Fibroblast of lung (primary cell): ENCODE measurements at regions not wholly inside any gene's neighbourhood (a gene's known extent, or its start where the extent isn't known, plus 50 kb on each side); places are given as distances from the start of the nearest gene placed in this dataset.

Experiments used
- DNase-seq, 2 donors: peaks; one replicate each; pipeline versions ENCODE4 v3.0.0 to v3.0.0-alpha.2; 2010; ENCODE audit warnings: low read depth in 2 of 2
- H2AFZ ChIP-seq: 2 replicates; pipeline ENCODE4 v1.5.1; 2012; ENCODE audit warnings: low read length, control low read depth, inconsistent platforms
- H3K27ac ChIP-seq: 2 replicates; pipeline ENCODE4 v1.5.1; 2011; ENCODE audit warnings: low read length, control low read depth; ENCODE audit not compliant: insufficient read depth
- H3K27me3 ChIP-seq: 2 replicates; pipeline ENCODE4 v1.5.1; 2011; ENCODE audit warnings: mild to moderate bottlenecking, low read length; ENCODE audit not compliant: control insufficient read depth, insufficient read depth
- H3K36me3 ChIP-seq: 2 replicates; pipeline ENCODE4 v1.5.1; 2011; ENCODE audit warnings: low read length; ENCODE audit not compliant: control insufficient read depth, insufficient read depth
- H3K4me1 ChIP-seq: 2 replicates; pipeline ENCODE4 v1.5.1; 2011; ENCODE audit warnings: low read length; ENCODE audit not compliant: control insufficient read depth, insufficient read depth; ENCODE audit errors: extremely low read depth
- H3K4me2 ChIP-seq: 2 replicates; pipeline ENCODE4 v1.5.1; 2011; ENCODE audit warnings: low read length, control low read depth; ENCODE audit not compliant: insufficient read depth; ENCODE audit errors: extremely low read depth
- H3K4me3 ChIP-seq, 4 experiments: fragments of 200-600 bp in 1 of 4; sonication (generic) in 1 of 4; replicated peaks in 1 of 4; 2 replicates each; pipeline ENCODE4 v1.5.1; 2011 to 2016; ENCODE audit warnings: low read length in 4 of 4, low read depth in 3 of 4, mild to moderate bottlenecking in 3 of 4, control low read depth in 2 of 4, inconsistent platforms in 1 of 4, mixed read lengths in 1 of 4; ENCODE audit not compliant: insufficient read depth in 1 of 4; ENCODE audit errors: control extremely low read depth in 1 of 4
- H3K79me2 ChIP-seq: 2 replicates; pipeline ENCODE4 v1.5.1; 2012; ENCODE audit warnings: mild to moderate bottlenecking, low read length, inconsistent platforms; ENCODE audit not compliant: control insufficient read depth, insufficient read depth
- H3K9ac ChIP-seq: 2 replicates; pipeline ENCODE4 v1.5.1; 2011; ENCODE audit warnings: mild to moderate bottlenecking, low read length, control low read depth; ENCODE audit not compliant: insufficient read depth
- H3K9me3 ChIP-seq: 2 replicates; pipeline ENCODE4 v1.5.1; 2012; ENCODE audit warnings: low read depth, low read length; ENCODE audit not compliant: control insufficient read depth, insufficient read depth
- H4K20me1 ChIP-seq: 2 replicates; pipeline ENCODE4 v1.5.1; 2011; ENCODE audit warnings: low read length; ENCODE audit not compliant: control insufficient read depth, insufficient read depth; ENCODE audit errors: extremely low read depth
- CTCF ChIP-seq, 2 donors: IDR thresholded peaks in 1 of 2; conservative IDR thresholded peaks in 1 of 2; 1 replicate in 1 of 2; 2 replicates in 1 of 2; pipeline ENCODE4 v1.5.1; 2011 to 2012; ENCODE audit warnings: low read length in 2 of 2, control low read depth in 1 of 2, inconsistent platforms in 1 of 2, low read depth in 1 of 2, mild to moderate bottlenecking in 1 of 2
- EZH2 ChIP-seq: IDR thresholded peaks from 2 replicates; pipeline ENCODE4 v1.5.1; 2012; ENCODE audit warnings: low read length, control low read depth, mild to moderate bottlenecking; ENCODE audit errors: missing control alignments

- no peaks in the 10 kb centered on the region for H3K9me3 ChIP-seq
- H3K4me3 ChIP-seq = no peak overlapping the region
- no peak overlapping the region for H2AFZ ChIP-seq
- H3K9ac ChIP-seq = no peak overlapping the region
- H3K27me3 ChIP-seq = no peaks in the 10 kb centered on the region
- TF ChIP-seq EZH2 (no peak), CTCF (conservative IDR thresholded peaks at IDR 0.05 in 1 of 2, IDR thresholded peaks at IDR 0.05 in 1 of 2; ENCODE audit: low read depth in 1 of 2, low read length in 2 of 2) (peak in 1 of 2 donors; percentile 7)
- no peaks in the 10 kb centered on the region for H4K20me1 ChIP-seq
- H3K4me2 ChIP-seq = no peak overlapping the region
- no peaks in the 10 kb centered on the region for H3K4me1 ChIP-seq
- no peak overlapping the region for H3K27ac ChIP-seq
- H3K36me3 ChIP-seq = no peaks in the 10 kb centered on the region
- H3K79me2 ChIP-seq = no peaks in the 10 kb centered on the region
- no peak for DNase-seq
These were observed 674.4 kb upstream of the LCORL start for GRCh38 chr4:18695733-18696527.

GRCh38 chr4:18691431-18692200, 670.1 kb upstream of the LCORL start:
- no peak overlapping the region for H3K4me3 ChIP-seq
- H3K36me3 ChIP-seq = no peaks in the 10 kb centered on the region
- no peaks in the 10 kb centered on the region for H3K79me2 ChIP-seq
- H2AFZ ChIP-seq = no peak overlapping the region
- no peak overlapping the region for H3K27ac ChIP-seq
- H3K9ac ChIP-seq = no peak overlapping the region
- no peaks in the 10 kb centered on the region for H4K20me1 ChIP-seq
- no peaks in the 10 kb centered on the region for H3K27me3 ChIP-seq
- TF ChIP-seq EZH2 (no peak), CTCF (conservative IDR thresholded peaks at IDR 0.05 in 1 of 2, IDR thresholded peaks at IDR 0.05 in 1 of 2; ENCODE audit: low read depth in 1 of 2, low read length in 2 of 2) (no peak)
- H3K9me3 ChIP-seq = no peaks in the 10 kb centered on the region
- DNase-seq = peak in 1 of 2 donors; percentile 3
- no peak overlapping the region for H3K4me2 ChIP-seq
- no peaks in the 10 kb centered on the region for H3K4me1 ChIP-seq

GRCh38 chr4:18690291-18690955, 668.9 kb upstream of the LCORL start:
- TF ChIP-seq EZH2 = no peak
- no peaks in the 10 kb centered on the region for H3K36me3 ChIP-seq
- no peaks in the 10 kb centered on the region for H3K4me1 ChIP-seq
- H2AFZ ChIP-seq = no peak overlapping the region
- no peak for DNase-seq
- no peak overlapping the region for H3K9ac ChIP-seq
- no peak overlapping the region for H3K4me3 ChIP-seq
- no peaks in the 10 kb centered on the region for H3K9me3 ChIP-seq
- H3K4me2 ChIP-seq = no peak overlapping the region
- no peak overlapping the region for H3K27ac ChIP-seq
- H3K27me3 ChIP-seq = no peaks in the 10 kb centered on the region
- no peaks in the 10 kb centered on the region for H4K20me1 ChIP-seq
- H3K79me2 ChIP-seq = no peaks in the 10 kb centered on the region
